Putamen (tissue), 1 donor: ENCODE measurements at regions not wholly inside any gene's neighbourhood (a gene's known extent, or its start where the extent isn't known, plus 50 kb on each side); places are given as distances from the start of the nearest gene placed in this dataset.

ENCODE experiments used
- DNase-seq: peaks from one replicate; pipeline ENCODE4 v3.0.0-alpha.2; 2016; ENCODE audit warnings: low spot score

DNA sequence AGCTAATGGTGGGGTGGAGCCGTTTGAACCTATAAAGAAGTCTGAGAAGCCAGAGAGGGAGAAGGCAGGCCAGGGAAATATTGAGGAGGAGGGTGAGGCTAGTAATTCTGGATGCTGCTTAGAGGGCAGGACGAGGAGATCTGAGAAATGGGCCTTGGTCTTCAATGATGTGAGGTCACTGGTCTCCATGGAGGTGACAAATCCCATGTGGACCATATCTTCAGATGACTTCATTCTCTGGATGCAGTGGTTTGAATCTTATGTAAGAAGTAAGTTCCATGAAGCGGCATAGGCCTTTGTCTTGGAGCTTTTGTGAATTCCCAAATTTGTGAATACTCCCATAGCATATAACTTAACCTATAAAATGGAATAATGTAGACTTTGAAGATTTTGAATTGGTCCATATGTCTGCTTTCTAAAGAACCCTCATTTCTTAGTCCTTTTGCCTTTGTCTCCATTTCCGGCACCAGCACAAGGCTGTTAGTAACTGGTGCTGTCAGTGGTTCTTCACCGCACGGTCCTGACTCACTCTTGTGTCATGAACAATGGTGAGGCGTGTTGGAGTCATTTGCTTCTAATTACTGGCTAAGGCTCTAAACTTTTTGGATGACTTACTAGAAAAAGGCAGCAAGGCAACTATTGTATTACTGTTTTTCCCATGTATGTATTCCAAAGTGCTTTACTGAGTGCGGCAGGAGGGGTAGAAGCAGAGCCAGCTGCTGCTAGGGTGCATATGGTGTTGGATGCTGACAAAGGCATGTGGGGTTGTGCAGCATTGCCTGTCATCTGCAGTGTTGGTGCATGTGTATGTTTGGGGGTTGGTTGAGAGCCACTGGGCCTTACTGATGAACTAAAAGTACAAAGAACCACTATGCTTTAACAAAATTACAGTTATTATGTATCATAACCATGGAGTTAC lies 279.3 kb upstream of the C2CD4B start:
- DNase-seq: no peak

DNA sequence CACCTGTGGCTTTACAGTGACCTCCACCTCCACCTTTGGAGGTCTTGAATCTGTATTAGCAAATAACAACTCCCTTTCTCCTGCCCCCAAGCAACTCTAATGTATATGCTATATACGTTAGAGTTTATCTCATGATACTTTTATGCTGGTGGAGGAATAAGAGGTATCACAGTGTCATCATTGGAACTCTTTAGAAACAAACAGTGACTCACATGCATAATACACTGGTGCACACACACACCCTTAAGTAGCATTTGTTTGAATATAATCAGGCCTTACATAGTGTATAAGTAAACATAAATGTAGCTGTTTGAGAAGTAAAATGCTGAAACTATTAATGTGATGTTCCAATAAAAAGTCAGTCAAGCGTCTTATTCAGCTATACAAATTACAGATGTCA lies 280.2 kb upstream of the C2CD4B start:
- DNase-seq: no peak

DNA sequence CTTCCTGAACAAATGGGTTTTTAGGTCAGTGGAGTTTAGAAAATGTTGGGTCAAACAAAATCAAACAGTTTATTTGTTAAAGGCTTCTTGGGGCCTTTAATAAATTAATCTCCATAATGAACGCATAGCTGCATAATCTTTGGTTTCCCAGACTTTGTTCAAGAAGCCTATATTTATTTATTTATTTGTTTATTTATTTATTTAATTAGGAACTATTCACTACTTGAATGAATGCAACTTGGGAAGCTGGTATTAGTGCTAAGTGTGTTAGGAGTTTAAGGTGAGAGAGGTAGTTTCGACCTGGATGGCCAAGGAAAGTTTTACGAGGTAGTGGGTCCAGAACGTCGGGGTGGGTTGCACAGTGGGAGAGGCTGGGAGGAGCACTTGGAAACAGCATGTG lies 281.9 kb upstream of the C2CD4B start:
- DNase-seq: no peak

DNA sequence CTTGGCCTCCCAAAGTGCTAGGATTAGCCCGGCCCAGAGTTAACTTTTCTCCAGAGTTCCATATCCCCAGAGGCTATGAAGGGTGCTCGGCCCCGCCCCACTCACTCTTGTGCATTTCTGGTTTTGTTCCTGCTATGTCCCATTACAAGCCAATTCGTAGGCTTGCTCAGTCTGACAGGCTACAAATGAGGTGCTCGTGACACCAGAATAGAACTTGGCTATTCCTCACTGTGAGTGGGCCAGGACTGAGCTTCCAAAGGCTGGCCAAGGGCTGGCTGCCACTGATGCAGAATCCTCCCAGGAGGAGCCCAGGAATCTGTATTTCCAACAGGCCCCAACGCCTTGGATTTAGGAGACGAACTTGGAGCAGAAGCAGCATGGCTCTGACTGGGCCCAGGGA lies 282.7 kb upstream of the C2CD4B start:
- no peak for DNase-seq

DNA sequence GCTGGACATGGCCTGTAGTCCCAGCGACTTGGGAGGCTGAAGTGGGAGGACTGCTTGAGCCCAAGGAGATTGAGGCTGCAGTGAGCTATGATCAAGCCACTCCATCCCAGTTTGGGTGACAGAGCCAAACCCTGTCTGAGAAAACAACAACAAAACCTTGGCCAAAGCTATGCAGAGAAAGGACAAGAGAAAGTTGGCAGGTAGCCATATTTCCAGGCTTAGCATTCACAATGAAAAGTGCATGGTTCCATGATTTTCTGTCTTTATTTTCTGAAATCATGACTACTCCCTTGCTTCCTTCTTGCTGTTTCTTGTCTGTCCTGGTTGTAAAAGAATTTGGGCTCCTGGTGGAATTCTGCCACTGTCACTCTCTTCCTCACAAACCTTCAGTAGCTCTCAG lies 284.6 kb upstream of the C2CD4B start:
- DNase-seq: no peak

DNA sequence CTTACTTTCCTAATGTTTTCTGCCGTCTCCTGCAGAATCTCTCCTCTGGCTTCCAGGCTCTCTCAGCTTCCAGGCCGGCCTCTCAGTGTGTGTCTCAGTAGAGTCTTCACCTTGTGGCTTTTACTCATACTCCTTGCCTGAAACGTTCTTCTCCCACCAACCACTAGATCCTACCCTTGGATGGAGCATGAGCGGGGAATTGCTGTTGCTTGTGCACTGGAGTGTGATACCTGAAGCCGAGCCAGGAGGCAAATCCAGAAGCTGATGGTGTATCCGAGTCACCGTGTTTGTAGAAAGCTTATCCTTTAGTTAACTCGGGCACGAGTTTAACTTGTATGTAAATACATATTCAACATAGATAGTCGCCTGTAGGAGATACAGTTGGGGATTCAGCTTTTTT lies 285.0 kb upstream of the C2CD4B start:
- DNase-seq: no peak

DNA sequence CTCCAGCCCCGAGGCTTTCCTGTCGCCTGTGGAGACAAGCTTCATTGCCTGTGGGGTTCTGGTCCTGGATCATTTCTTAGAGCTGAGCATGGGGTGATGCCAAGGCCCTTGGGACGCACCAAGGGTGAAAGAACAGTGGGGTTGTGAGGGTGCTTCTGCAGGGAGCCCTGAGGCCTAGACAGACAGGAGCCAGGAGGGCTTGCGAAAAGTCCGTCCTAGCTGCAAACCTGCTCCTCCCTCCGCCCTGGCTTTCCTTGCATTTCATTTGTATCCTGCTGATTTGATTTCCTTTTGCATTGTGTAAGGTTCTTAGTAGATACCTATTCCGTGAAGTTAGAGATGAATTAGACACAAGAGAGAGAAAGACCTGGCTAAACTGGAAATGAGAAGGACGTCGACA lies 286.9 kb upstream of the C2CD4B start:
- no peak for DNase-seq

DNA sequence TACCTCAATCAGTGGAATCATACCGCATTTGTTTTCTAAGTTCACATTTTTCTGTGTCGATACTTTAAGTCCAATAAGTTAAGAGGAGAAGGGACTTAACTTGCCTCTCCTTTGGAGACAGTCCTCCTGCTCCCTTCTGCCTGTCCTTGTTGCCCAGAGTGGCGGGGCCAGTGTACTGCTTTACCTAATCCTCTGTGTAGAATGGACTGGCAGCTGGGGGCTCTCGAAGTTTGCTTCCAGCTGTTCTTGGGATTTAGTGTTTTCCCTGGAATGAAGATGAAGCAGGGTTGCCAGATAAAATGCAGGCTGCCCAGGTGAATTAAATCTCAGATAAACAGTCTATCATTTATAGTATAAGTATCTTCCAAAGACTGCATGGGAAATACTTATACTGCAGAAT lies 287.6 kb upstream of the C2CD4B start:
- DNase-seq: no peak

DNA sequence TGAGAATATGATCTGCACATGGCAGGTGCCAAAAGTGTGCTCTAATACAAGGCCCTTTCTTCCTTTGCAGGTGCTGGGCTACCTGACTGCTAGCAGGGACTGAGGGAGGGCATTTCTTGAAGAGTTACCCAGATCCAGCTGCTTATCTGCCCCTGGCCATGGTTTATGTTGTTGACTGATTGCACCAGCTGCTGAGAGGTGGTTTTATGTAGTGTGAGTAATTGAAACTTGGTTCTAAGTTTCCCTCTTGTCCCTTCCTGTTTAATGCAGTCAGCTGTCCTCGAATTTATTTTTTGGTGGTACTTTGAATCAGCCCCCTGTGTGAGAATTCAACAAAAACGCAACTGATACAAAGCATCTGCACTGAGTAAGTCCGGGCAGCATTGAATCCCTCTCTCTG lies 288.3 kb upstream of the C2CD4B start:
- no peak for DNase-seq

DNA sequence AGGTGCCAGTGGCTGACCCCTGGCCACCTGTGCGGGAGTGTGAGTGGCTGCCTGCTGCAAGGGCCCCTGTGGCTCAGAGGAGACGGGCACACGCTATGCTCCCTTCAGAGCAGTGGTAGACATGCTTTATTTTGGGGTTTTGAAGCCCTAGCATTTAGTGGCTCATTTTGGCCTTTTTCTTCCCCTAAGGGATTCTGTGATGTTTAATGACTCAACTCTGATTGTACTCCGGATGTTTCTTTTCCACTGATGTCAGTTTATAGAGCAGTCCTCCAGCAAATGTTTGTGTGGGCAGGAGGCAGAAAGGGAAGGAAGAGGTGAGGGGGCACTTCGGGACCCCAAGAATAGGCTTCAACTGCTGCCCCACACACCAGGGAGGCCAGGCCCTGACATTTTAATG lies 288.9 kb upstream of the C2CD4B start:
- no peak for DNase-seq

DNA sequence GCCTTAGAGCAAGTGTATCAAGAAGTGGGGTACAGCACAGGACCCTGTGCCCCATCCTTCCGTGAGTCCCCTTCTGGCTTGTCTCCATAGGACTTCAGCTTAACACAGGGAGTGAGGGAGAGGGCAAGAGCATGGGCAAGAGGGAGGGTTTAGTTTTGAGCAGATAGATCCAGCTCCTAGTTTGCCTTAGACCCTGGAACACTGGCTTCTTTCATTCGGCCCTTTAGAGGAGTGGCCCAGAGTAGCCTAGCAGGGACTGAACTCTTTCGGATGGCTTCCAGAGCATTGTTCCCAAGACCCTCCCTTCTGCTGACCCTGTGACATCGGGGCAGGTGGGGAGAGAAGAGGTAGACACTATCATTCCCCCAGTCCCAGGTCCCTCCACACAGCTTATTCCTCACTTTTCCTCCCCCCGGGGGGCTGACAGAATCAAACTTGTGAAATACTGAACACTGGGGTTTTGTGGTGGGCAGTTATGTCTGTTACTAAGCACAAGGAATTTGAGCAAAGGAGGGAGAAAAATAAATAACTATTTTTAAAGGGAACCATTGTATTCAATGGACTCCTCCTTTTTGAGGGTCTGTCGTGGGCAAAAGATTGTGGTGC lies 289.6 kb upstream of the C2CD4B start:
- DNase-seq: no peak

DNA sequence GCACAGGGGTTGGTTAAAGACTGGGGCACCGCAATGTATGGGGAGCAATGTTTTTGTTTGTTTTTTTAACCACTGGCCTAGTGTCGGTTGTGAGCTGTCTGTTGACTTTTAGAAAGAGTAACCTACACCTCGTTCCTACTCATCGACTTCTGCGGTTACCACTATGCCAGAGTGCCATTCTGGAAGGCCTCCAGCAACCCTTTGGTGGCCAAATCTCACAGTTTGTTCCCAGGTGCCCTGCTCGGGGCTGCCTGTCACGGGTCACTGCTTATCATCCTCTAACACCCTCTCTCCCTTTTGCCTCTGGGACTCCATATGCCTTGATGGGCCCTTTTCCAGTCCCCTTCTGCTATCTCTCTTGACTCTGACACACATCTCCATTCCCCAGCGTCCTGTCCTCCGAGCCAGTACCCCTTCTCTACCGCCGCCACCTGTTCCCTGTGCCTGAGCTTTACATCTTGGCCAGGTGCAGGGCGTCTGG lies 290.4 kb upstream of the C2CD4B start:
- no peak for DNase-seq

DNA sequence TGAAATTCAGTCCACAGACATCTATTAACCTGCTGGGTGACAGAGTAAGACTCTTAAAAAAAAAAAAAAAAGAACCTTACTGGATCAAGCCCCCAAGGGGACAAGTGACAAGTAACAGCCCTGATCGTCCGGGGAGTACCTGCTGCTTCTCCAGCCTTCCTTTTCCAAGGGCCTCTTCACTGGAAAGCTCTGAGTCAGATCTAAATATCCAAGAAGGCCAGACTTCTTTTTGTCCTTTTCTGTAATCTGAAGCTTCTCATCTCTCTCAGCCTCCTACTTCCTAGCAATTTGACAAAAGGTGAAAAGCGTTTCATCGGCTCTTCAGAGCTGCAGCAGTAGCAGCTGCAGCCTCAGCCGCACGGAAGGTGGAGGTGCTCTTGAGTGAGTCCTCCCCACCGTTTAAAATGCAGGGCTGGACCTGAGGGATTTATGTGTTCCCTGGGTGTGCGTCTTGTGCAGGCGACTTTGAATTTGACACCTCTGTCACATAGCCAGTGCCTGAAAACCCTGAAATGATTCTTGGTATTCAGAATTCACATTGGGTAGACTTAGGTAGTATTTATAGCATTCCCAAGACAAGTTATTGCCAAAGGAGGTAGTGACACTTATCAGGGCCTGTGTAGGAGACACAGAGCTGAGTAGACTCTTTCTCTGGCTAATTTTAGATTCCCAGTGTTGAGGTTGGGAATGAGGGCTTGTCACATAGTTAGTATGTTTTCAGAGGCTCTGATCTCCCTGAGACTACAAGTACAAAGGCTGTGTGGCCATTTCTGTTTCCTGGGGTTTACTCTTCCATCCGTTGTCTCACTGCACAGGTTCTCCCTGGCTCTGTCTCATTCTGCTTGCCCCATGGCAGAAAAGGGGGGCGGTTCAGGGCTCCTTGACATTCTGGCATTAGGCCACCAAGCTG lies 291.2 kb upstream of the C2CD4B start:
- peak; percentile 69 for DNase-seq

DNA sequence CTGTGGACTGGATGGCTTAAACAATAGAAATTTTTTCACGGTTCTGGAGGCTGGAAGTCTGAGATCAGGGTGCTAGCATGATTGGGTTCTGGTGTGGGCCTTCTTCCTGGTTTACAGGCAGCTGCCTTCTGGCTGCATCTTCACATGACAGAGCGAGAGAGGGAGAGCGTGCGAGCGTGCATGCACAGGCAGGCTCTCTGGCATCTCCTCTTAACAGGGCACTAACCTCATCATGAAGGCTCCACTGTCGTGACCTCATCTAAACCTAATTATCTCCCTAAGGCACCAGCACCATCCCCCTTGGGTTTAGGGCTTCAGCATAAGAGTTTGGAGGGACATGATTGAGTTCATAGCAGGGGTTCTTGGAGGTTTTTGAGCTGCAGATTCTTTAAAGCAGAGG lies 292.0 kb upstream of the C2CD4B start:
- DNase-seq: no peak

DNA sequence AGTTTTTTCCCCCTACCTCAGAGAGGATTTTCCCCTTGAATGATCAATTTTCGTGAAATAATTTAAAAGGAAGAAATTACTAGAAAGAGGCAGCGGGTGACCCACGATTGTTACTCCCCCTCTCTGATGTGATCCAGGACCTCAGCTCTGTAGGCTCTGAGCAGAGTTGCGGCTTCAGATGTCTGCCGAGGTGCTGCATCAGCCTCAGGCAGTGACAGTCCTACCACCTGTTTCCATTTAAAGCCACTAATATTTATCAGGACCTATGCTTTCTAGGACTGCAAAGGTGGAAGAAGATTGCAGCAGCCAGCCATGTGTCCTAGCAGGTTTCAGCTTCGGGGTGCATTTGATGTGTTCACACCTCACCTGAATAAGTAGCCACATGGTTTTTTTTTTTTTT lies 294.8 kb upstream of the C2CD4B start:
- DNase-seq: no peak

DNA sequence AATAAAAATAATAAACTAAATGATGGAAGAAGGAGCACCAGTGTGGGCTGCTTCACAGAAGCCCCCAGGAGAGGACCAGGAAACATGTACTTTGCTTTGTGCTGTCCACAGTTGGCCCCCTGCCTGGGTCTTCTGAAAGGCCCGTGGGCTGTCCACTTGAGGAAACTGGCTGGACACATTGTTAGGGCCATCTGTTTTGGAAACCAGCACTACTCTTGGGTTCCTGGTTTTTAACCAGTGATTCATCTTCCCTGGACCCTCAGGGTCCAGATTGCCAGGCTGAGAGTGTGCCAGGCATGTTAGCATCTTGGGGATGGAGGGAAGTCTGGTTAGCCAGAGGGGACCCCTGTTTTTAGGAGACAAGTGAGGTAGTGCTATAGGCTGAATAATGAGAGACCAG lies 297.2 kb upstream of the C2CD4B start:
- DNase-seq: no peak

DNA sequence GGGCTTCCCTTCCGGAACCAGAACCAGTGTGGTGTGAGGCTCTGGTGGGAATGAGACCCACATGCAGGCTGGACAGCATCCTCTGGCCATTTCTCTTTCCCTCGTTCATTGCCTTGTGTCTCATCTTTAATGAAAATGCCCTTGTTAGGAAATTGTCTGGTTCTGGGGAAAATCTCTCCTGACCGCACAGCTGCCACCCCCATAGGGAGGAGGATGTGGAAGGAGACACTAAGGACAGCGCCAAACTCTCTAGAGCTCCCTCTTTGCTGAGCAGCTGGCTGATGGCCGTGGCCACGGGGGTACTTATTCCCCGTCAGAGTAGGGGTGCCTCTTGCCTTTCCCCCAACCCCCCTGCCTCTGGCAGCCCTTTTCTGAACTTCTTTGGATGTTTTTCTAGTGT lies 297.6 kb upstream of the C2CD4B start:
- DNase-seq: no peak

DNA sequence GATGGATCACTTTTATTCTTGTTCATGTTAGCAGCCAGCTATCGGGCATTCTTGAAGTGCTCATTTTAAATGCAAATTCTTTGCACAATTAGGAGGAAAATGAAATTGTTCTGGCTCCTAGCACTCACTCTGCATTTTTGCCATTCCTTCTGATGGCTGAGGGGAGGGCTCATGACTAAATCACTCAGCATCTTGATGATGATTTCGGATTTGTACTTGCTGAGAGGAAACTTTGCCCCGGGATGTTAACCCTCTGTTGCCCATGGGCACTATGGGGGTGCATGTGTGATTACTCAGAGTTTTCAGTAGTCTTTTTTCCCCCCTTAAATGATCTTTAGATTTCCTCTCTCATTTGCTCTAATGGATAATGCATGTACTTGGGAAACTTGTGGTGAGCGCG lies 299.6 kb upstream of the C2CD4B start:
- DNase-seq: no peak

DNA sequence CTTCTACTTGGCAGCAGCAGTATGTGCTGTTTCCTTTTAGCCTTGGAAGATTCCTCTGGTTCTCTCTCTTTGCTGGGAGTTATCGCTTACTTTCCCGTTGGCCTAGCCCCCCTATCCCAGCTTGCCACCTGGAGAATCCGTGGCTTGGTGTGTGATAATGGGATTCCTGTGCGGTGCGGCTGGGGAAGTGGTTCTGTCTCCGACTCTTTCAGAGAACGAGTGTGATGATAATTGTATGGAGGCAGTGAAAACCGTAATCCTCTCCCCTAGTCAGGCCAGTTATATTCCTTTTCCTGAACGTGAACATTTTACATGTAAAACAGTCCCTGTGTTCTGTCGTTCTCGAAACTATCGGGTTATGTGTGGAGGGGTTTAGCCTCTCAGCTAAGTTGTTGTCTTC lies 300.1 kb upstream of the C2CD4B start:
- no peak for DNase-seq

DNA sequence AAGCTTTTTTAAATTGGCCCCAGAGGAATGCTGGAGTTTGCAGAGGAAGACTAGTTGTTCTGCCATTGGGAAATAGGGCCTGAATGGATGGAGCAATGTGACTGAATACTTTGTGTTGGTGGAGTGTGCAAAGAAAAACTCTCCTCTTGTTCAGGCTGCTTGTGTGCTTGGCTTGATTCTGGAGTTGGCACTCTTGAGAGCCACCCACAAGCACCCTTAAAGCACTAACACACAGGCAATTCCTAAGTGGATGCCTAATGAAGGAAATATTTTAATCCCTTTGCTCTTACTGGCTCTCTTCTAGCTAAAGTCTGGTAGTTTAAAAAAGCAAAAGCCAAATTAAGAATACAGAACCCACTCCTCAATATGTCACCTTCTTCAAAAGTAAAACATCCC lies 304.4 kb upstream of the C2CD4B start:
- no peak for DNase-seq

DNA sequence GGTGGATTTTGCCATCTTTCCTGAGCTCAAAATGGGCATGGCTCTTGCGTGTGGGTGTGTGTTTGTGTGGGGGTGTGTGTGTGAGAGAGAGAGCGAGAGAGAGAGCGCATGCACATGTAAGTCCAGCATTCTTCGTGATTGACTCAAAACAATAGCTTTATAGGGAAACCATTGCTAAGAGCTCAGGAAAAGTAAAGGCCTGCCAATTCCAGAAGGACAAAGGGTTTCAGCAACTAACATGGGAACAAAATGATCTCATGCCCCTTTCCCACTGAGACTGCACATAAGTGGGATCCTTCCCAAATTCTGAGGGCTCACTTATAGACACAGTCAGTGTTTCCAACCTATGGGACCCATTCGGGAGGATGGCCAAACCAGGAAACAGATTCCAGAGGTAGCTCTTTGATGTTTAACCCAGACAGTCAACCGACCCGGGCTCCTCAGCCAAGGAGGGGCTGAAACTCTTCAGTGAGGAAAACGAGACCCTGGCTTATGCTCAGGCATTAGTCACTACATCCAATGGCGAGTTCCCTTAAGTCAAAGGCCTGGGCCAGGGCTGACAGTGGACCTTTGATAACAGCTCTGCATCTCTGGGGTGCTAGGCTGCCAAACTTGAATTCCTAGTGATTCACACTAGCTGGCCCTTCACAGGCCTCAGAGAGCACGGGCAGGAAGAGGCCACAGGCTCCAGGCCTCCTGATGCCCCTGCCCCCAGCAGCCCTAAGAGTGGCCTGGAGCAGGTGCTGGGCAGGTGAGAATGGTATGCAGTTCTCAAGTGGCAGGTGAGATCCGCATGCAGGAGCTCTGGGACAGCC lies 305.0 kb upstream of the C2CD4B start:
- no peak for DNase-seq
